GM21526 (cell line): ENCODE measurements at regions not wholly inside any gene's neighbourhood (a gene's known extent, or its start where the extent isn't known, plus 50 kb on each side); places are given as distances from the start of the nearest gene placed in this dataset.
"Not testable (repeated sequence)": the region's sequence is repeated elsewhere in the genome, so short reads cannot be mapped to it uniquely, and the experiment has no call there.

Experiments
- ATAC-seq: cut with Tn5 transposase; IDR thresholded peaks from one replicate; pipeline ENCODE4 v1.9.1; 2021; ENCODE audit warnings: moderate library complexity; ENCODE audit not compliant: unreplicated experiment, low FRiP score

GRCh38 chr16:9599415-9600120 is 508.1 kb downstream of the HAPSTR1 start:
- ATAC-seq, result no peak

- ATAC-seq, result no peak
These were observed 510.7 kb downstream of the HAPSTR1 start for GRCh38 chr16:9602189-9602588.

- ATAC-seq, result no peak
These were observed 511.9 kb downstream of the HAPSTR1 start for GRCh38 chr16:9603316-9603715.

- no peak for ATAC-seq
These were observed 516.2 kb downstream of the HAPSTR1 start for GRCh38 chr16:9607515-9608230.

GRCh38 chr16:9610727-9611126 is 519.3 kb downstream of the HAPSTR1 start:
- no peak for ATAC-seq

- ATAC-seq, result no peak
These were observed 520.8 kb downstream of the HAPSTR1 start for GRCh38 chr16:9612267-9612666.

- no peak for ATAC-seq
These were observed 522.9 kb downstream of the HAPSTR1 start for GRCh38 chr16:9614389-9614788.

GRCh38 chr16:9622268-9622667 is 530.8 kb downstream of the HAPSTR1 start:
- ATAC-seq, result no peak

- ATAC-seq, result no peak
These were observed 533.7 kb downstream of the HAPSTR1 start for GRCh38 chr16:9625122-9625521.

GRCh38 chr16:9627427-9627826 is 536.0 kb downstream of the HAPSTR1 start:
- ATAC-seq, result no peak

GRCh38 chr16:9630119-9630518 is 538.7 kb downstream of the HAPSTR1 start:
- ATAC-seq, result no peak

- no peak for ATAC-seq
These were observed 539.5 kb downstream of the HAPSTR1 start for GRCh38 chr16:9630985-9631384.

- no peak for ATAC-seq
These were observed 542.4 kb downstream of the HAPSTR1 start for GRCh38 chr16:9633844-9634243.

- ATAC-seq, result not testable (repeated sequence)
These were observed 543.8 kb downstream of the HAPSTR1 start for GRCh38 chr16:9635150-9635720.

- no peak for ATAC-seq
These were observed 538.0 kb downstream of the GRIN2A start for GRCh38 chr16:9644258-9644657.

GRCh38 chr16:9645911-9646310 is 536.3 kb downstream of the GRIN2A start:
- no peak for ATAC-seq

GRCh38 chr16:9647981-9648701 is 534.1 kb downstream of the GRIN2A start:
- ATAC-seq, result no peak

GRCh38 chr16:9650284-9650683 is 531.9 kb downstream of the GRIN2A start:
- no peak for ATAC-seq

- ATAC-seq, result no peak
These were observed 527.2 kb downstream of the GRIN2A start for GRCh38 chr16:9655051-9655450.

GRCh38 chr16:9657641-9658040 is 524.6 kb downstream of the GRIN2A start:
- no peak for ATAC-seq

GRCh38 chr16:9658164-9658563 is 524.1 kb downstream of the GRIN2A start:
- ATAC-seq, result no peak
